Thoracic aorta (tissue), 2 donors: ENCODE measurements at regions not wholly inside any gene's neighbourhood (a gene's known extent, or its start where the extent isn't known, plus 50 kb on each side); places are given as distances from the start of the nearest gene placed in this dataset.

ENCODE experiments used
- ATAC-seq: fragments of 150-250 bp; one replicate; pipeline ENCODE4 v1.8.0; 2017; ENCODE audit warnings: low read depth; ENCODE audit not compliant: insufficient number of reproducible peaks, low FRiP score
- DNase-seq: peaks from one replicate; pipeline ENCODE4 v3.0.0-alpha.2; 2020; ENCODE audit warnings: low spot score
- H3K27ac ChIP-seq, 2 donors: fragments of 200-600 bp; sonication (generic); 1 replicate in 1 of 2; 2 replicates in 1 of 2; pipeline ENCODE4 v1.5.1; 2016; ENCODE audit warnings: mild to moderate bottlenecking in 2 of 2, moderate library complexity in 2 of 2
- H3K27me3 ChIP-seq: fragments of 200-600 bp; sonication (generic); replicated peaks from 2 replicates; pipeline ENCODE4 v1.6.0; 2016; ENCODE audit warnings: mild to moderate bottlenecking; ENCODE audit not compliant: insufficient read depth
- H3K36me3 ChIP-seq: fragments of 200-600 bp; sonication (generic); one replicate; pipeline ENCODE4 v1.5.1; 2016
- H3K4me1 ChIP-seq, 2 donors: fragments of 200-600 bp; sonication (generic); 1 replicate in 1 of 2; 2 replicates in 1 of 2; pipeline versions ENCODE4 v1.5.1 to v1.6.0; 2016; ENCODE audit warnings: low read depth in 2 of 2, mild to moderate bottlenecking in 1 of 2; ENCODE audit not compliant: control insufficient read depth in 1 of 2
- H3K4me3 ChIP-seq: fragments of 200-600 bp; sonication (generic); 2 replicates; pipeline ENCODE4 v1.5.1; 2016; ENCODE audit warnings: mild to moderate bottlenecking
- H3K9me3 ChIP-seq: fragments of 200-600 bp; sonication (generic); 2 replicates; pipeline ENCODE4 v1.5.1; 2016
- TF ChIP-seq, protein P1 (sequence below): fragments of 200-600 bp; sonication (generic); IDR thresholded peaks from one replicate; pipeline ENCODE4 v1.5.1; 2019; ENCODE audit warnings: antibody characterized with exemption

DNA sequence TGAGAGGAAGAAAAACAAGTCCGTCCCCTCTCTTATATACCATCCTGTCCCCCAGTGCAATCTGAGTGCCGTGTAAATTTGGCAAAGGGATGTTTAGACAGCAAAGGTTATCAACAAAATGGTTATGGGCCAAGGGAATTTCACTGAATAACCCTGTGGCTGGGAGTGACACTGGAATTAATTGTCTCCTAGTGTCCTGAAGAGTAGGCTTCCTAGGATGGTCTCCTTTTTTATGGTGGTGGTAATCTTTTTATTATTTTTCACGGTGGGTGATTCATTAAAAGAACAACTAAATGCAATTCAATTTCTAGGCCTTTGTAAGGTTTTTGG, 244.2 kb downstream of the PIK3R1 start:
- DNase-seq (no peak), ATAC-seq (no peak)
- Histone ChIP-seq H3K36me3 (no peaks in the 10 kb centered on the region), H3K9me3 (no peaks in the 10 kb centered on the region), H3K4me3 (no peak overlapping the region), H3K4me1 (peaks cover 0 to 31% of the 10 kb centered on the region in 2 donors), H3K27me3 (no peaks in the 10 kb centered on the region), H3K27ac (no peak overlapping the region)
- TF ChIP-seq, protein P1, sequence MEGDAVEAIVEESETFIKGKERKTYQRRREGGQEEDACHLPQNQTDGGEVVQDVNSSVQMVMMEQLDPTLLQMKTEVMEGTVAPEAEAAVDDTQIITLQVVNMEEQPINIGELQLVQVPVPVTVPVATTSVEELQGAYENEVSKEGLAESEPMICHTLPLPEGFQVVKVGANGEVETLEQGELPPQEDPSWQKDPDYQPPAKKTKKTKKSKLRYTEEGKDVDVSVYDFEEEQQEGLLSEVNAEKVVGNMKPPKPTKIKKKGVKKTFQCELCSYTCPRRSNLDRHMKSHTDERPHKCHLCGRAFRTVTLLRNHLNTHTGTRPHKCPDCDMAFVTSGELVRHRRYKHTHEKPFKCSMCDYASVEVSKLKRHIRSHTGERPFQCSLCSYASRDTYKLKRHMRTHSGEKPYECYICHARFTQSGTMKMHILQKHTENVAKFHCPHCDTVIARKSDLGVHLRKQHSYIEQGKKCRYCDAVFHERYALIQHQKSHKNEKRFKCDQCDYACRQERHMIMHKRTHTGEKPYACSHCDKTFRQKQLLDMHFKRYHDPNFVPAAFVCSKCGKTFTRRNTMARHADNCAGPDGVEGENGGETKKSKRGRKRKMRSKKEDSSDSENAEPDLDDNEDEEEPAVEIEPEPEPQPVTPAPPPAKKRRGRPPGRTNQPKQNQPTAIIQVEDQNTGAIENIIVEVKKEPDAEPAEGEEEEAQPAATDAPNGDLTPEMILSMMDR, result no peak

DNA sequence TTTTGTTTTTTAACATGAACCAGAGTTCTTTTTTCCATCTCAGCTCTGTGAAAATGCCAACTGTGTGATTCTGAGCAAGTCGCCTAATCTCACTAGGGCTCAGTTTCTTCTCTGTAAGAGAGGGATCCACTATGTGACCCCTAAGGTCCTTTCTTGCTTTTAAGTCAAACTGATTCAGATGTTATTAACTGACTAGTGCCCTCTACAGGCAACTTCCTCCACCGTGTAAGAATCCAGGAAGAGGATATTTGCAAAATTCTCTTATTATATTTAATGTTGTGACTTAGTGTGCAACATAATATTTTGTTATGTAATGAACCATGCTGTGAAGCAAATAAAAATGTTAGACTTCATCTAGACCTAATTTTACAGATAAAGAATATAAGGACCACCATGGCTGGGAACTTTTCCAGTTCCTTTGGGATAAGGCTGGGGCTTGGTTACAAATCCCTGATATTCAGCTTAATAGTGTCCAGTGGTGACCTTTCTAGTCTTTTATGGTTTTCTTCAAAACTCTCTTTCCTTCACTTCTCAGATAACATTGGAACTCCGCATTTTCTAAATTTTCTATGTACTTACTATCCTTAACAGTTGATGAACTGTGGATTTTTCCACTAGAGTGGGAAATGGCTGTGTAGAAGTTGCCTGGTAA, 244.7 kb downstream of the PIK3R1 start:
- no peak for ATAC-seq
- no peaks in the 10 kb centered on the region for H3K27me3 ChIP-seq
- DNase-seq, result no peak
- TF ChIP-seq, protein P1, result peak; percentile 58
- H3K27ac ChIP-seq, result no peak overlapping the region
- peaks cover 0 to 31% of the 10 kb centered on the region in 2 donors for H3K4me1 ChIP-seq
- no peak overlapping the region for H3K4me3 ChIP-seq
- no peaks in the 10 kb centered on the region for H3K9me3 ChIP-seq
- no peaks in the 10 kb centered on the region for H3K36me3 ChIP-seq

DNA sequence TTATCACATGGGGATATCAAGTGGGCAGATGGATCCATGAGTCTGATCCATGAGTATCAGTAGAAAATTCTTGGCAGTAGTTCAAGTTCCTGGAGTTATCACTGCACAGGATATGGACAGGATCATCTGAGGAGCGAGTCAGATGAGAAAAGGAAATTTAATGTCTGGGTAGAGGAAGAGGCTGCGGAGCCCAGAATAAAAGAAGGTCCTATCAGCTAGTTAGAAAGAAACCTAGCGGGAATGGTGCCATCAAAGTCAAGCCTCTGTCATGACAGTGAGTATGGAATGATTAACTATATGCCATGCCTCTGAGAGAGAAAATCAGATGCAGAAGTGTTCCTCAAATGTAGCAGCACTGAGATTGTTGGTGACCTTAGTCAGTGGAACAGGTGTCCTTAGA, 248.1 kb downstream of the PIK3R1 start:
- Histone ChIP-seq H3K4me3 (no peak overlapping the region), H3K4me1 (peaks cover 3 to 33% of the 10 kb centered on the region in 2 donors), H3K9me3 (no peaks in the 10 kb centered on the region), H3K27me3 (no peaks in the 10 kb centered on the region), H3K27ac (no peak overlapping the region), H3K36me3 (no peaks in the 10 kb centered on the region)
- TF ChIP-seq, protein P1, result no peak
- no peak for ATAC-seq
- DNase-seq, result no peak

DNA sequence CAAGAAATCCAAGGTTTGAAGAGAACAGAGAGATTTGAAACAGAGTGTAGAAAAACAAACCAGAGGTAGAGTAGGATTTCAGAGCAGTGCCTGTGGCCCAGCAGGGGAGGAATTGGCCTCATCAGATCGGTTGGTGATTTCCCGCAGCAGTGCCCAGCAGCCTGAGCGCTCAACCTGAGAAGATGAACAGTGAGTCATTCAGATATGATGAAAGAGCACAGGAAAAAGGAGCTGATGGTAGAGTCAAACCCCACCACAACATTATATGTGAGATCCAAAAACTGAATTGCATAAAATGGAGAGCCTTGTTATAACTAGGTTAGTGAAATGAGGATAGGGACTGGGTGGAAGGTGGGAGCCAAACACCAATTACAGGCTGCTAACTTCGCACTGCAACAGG, 248.9 kb downstream of the PIK3R1 start:
- no peak overlapping the region for H3K27ac ChIP-seq
- no peak overlapping the region for H3K4me3 ChIP-seq
- no peaks in the 10 kb centered on the region for H3K27me3 ChIP-seq
- ATAC-seq (no peak), DNase-seq (no peak)
- peaks cover 3 to 25% of the 10 kb centered on the region in 2 donors for H3K4me1 ChIP-seq
- TF ChIP-seq, protein P1, result no peak
- no peaks in the 10 kb centered on the region for H3K9me3 ChIP-seq
- no peaks in the 10 kb centered on the region for H3K36me3 ChIP-seq

- TF ChIP-seq, protein P1, result no peak
- Histone ChIP-seq H3K9me3 (no peaks in the 10 kb centered on the region), H3K36me3 (no peaks in the 10 kb centered on the region), H3K27ac (no peak overlapping the region), H3K4me3 (no peak overlapping the region), H3K4me1 (peaks cover 3 to 18% of the 10 kb centered on the region in 2 donors), H3K27me3 (no peaks in the 10 kb centered on the region)
- no peak for ATAC-seq
- no peak for DNase-seq
Measured at GRCh38 chr5:68465133-68465532, 249.6 kb downstream of the PIK3R1 start.
